Ovary (tissue), 3 donors: ENCODE measurements at regions not wholly inside any gene's neighbourhood (a gene's known extent, or its start where the extent isn't known, plus 50 kb on each side); places are given as distances from the start of the nearest gene placed in this dataset.

Experiments used
- CTCF ChIP-seq, 3 donors: fragments of 450-650 bp in 2 of 3; fragments of 200-600 bp in 1 of 3; IDR thresholded peaks; one replicate each; pipeline versions ENCODE4 v1.5.1 to v1.8.0; 2016 to 2022; ENCODE audit warnings: antibody characterized with exemption in 3 of 3, mild to moderate bottlenecking in 1 of 3
- POLR2A ChIP-seq: fragments of 450-650 bp; IDR thresholded peaks from one replicate; pipeline ENCODE4 v1.6.1; 2017; ENCODE audit warnings: antibody characterized with exemption, mild to moderate bottlenecking, moderate library complexity
- donor health status: DM: no; HTN: no; CAD: no.

- TF ChIP-seq POLR2A (no peak), CTCF (IDR thresholded peaks at IDR 0.05) (no peak)
Measured at GRCh38 chr5:135243556-135244285, 155.3 kb downstream of the MACROH2A1 start.
